Mononuclear cell (primary cell): ENCODE measurements at regions not wholly inside any gene's neighbourhood (a gene's known extent, or its start where the extent isn't known, plus 50 kb on each side); places are given as distances from the start of the nearest gene placed in this dataset.
"Not testable (repeated sequence)": the region's sequence is repeated elsewhere in the genome, so short reads cannot be mapped to it uniquely, and the experiment has no call there.

ENCODE experiments used
- H3K27me3 ChIP-seq: 2 replicates; pipeline ENCODE4 v1.6.0; 2011; ENCODE audit warnings: low read length, control low read depth; ENCODE audit not compliant: insufficient read depth
- H3K4me1 ChIP-seq: 2 replicates; pipeline ENCODE4 v1.5.1; 2011; ENCODE audit warnings: mild to moderate bottlenecking, low read length, control low read depth; ENCODE audit not compliant: insufficient read depth
- H3K4me3 ChIP-seq: 2 replicates; pipeline ENCODE4 v1.5.1; 2011; ENCODE audit warnings: mild to moderate bottlenecking, low read length, moderate library complexity
- H3K9me3 ChIP-seq: 2 replicates; pipeline ENCODE4 v1.5.1; 2011; ENCODE audit warnings: low read depth, mild to moderate bottlenecking, control low read depth, low read length

DNA sequence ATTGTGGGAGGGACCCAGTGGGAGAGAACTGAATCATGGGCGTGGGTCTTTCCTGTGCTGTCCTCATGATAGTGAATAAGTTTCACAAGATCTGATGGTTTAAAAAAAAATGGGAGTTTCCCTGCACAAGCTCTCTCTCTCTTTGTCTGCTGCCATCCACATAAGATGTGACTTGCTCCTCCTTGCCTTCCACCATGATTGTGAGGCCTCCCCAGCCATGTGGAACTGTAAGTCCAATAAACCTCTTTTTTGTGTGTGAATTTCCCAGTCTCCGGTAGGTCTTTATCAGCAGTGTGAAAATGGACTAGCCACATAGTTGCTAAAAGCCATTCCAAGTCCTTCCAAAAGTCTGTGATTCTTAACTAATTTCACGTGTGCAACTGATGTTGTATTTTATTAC lies 91.5 kb downstream of the CDC42EP3 start:
- not testable (repeated sequence) for H3K9me3 ChIP-seq, H3K27me3 ChIP-seq, H3K4me3 ChIP-seq
- peaks cover 16% of the 10 kb centered on the region for H3K4me1 ChIP-seq

GRCh38 chr2:37581433-37581832 lies 90.0 kb downstream of the CDC42EP3 start:
- Histone ChIP-seq H3K9me3 (no peaks in the 10 kb centered on the region), H3K27me3 (no peaks in the 10 kb centered on the region), H3K4me3 (no peak overlapping the region), H3K4me1 (peaks cover 31% of the 10 kb centered on the region)

- H3K4me1 ChIP-seq: peaks cover 40% of the 10 kb centered on the region
These were observed 88.8 kb downstream of the CDC42EP3 start for GRCh38 chr2:37582481-37583220.

DNA sequence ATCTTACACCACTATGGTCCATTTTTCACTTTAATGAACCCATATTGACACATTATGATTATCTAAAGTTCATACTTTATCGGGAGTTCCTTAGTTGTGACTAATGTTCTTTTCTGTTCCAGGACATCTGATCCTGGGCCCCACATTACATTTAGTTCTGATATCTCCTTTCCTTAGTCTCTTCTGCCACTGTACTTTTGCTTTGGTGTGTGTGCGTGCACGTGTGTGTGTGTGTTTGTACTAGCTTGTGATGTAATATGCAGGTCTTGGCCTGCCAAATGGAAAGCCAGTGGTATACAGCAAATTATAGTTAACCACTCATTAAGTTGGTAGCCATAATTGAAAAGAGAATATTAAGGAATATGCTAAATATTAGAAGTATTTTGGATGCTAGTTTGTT lies 88.0 kb downstream of the CDC42EP3 start:
- H3K4me1 ChIP-seq: peaks cover 40% of the 10 kb centered on the region
- H3K9me3 ChIP-seq: no peaks in the 10 kb centered on the region
- no peak overlapping the region for H3K4me3 ChIP-seq
- H3K27me3 ChIP-seq: no peaks in the 10 kb centered on the region

More at GRCh38 chr2:37582481-37583220, 88.8 kb downstream of the CDC42EP3 start:
- no peak overlapping the region for H3K4me3 ChIP-seq
- no peaks in the 10 kb centered on the region for H3K27me3 ChIP-seq
- no peaks in the 10 kb centered on the region for H3K9me3 ChIP-seq

DNA sequence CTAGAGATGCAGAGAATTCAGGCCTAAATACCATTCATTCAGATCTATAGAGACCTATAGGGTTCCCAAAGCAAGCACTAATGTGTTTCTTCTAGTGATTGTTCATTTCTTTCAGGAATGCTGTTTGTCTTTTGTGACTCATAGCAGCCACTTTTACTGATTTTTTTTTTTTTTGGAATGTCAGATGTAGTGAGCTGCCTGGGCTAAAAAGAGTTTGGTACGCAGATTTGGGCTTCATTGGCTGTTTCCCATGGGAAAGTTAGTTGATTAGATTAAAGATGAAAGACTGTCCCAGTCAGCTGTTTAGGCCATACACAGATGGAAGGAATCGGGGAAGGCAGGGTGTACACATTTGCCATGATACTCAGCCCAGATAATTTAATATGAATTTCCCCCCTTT lies 87.6 kb downstream of the CDC42EP3 start:
- Histone ChIP-seq H3K4me3 (no peak overlapping the region), H3K9me3 (no peaks in the 10 kb centered on the region), H3K27me3 (no peaks in the 10 kb centered on the region), H3K4me1 (peaks cover 40% of the 10 kb centered on the region)

- H3K4me3 ChIP-seq: no peak overlapping the region
- no peaks in the 10 kb centered on the region for H3K9me3 ChIP-seq
- H3K27me3 ChIP-seq: no peaks in the 10 kb centered on the region
- peaks cover 45% of the 10 kb centered on the region for H3K4me1 ChIP-seq
These were observed 86.0 kb downstream of the CDC42EP3 start for GRCh38 chr2:37585295-37585908.

DNA sequence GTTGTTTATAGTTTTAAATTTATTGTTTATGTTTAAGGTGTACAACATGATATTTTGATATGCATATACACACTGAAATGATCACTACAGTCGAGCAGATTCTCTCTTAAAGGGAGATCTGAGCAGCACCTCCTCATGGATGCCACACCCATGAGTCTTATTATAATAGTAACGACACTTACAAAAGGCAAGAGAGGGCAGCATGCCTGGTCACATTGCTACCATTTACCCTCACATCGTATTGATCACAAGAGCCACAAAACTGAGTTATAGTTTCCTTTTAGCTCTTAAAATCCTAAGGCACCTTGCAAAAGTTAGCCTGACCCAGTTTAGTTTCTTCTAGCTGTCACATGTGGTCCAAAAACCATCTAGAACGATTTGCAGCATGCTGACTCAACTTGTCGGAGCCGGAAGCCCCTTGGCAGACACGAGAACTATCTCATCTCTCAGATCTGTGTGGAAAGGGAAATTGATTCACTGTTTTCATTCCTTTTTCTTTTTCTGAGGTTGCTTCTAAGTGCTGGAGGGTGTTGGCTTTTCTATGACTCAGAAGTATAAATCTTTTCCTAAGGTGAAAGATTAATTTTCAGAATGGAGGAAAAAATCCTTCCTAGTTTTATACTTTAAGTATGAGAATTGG lies 85.3 kb downstream of the CDC42EP3 start:
- Histone ChIP-seq H3K4me3 (no peak overlapping the region), H3K9me3 (no peaks in the 10 kb centered on the region), H3K27me3 (no peaks in the 10 kb centered on the region), H3K4me1 (peaks cover 47% of the 10 kb centered on the region)

- H3K9me3 ChIP-seq: no peaks in the 10 kb centered on the region
- peaks cover 51% of the 10 kb centered on the region for H3K4me1 ChIP-seq
- no peaks in the 10 kb centered on the region for H3K27me3 ChIP-seq
- H3K4me3 ChIP-seq: no peak overlapping the region
These were observed 84.7 kb downstream of the CDC42EP3 start for GRCh38 chr2:37586663-37587317.

- peaks cover 45% of the 10 kb centered on the region for H3K4me1 ChIP-seq
- H3K27me3 ChIP-seq: no peaks in the 10 kb centered on the region
- no peaks in the 10 kb centered on the region for H3K9me3 ChIP-seq
- H3K4me3 ChIP-seq: no peak overlapping the region
These were observed 83.6 kb downstream of the CDC42EP3 start for GRCh38 chr2:37587817-37588216.

GRCh38 chr2:37588316-37588777 lies 83.1 kb downstream of the CDC42EP3 start:
- Histone ChIP-seq H3K4me1 (peaks cover 41% of the 10 kb centered on the region), H3K27me3 (no peaks in the 10 kb centered on the region), H3K4me3 (no peak overlapping the region), H3K9me3 (no peaks in the 10 kb centered on the region)

- H3K4me1 ChIP-seq: peaks cover 41% of the 10 kb centered on the region
- no peak overlapping the region for H3K4me3 ChIP-seq
- H3K27me3 ChIP-seq: no peaks in the 10 kb centered on the region
- no peaks in the 10 kb centered on the region for H3K9me3 ChIP-seq
These were observed 82.1 kb downstream of the CDC42EP3 start for GRCh38 chr2:37589298-37589697.

GRCh38 chr2:37590119-37590571 lies 81.3 kb downstream of the CDC42EP3 start:
- H3K4me3 ChIP-seq: no peak overlapping the region
- no peaks in the 10 kb centered on the region for H3K9me3 ChIP-seq
- peaks cover 35% of the 10 kb centered on the region for H3K4me1 ChIP-seq
- no peaks in the 10 kb centered on the region for H3K27me3 ChIP-seq
